Tibial nerve (tissue), 4 donors: ENCODE measurements at regions not wholly inside any gene's neighbourhood (a gene's known extent, or its start where the extent isn't known, plus 50 kb on each side); places are given as distances from the start of the nearest gene placed in this dataset.

ENCODE experiments used
- EP300 ChIP-seq, 2 donors: sonication (generic); formaldehyde crosslinking; IDR thresholded peaks; one replicate each; pipeline ENCODE4 v1.6.1; 2017; ENCODE audit warnings: antibody characterized with exemption in 2 of 2, mild to moderate bottlenecking in 1 of 2
- POLR2A ChIP-seq, 2 donors: fragments of 450-650 bp; IDR thresholded peaks; one replicate each; pipeline ENCODE4 v1.6.1; 2017; ENCODE audit warnings: antibody characterized with exemption in 2 of 2, mild to moderate bottlenecking in 2 of 2, moderate library complexity in 2 of 2
- TF ChIP-seq, protein P1 (sequence below), 5 experiments: fragments of 200-600 bp in 3 of 5; fragments of 450-650 bp in 2 of 5; sonication (generic) in 3 of 5; IDR thresholded peaks; one replicate each; pipeline ENCODE4 v1.5.1; 2016 to 2019; ENCODE audit warnings: antibody characterized with exemption in 5 of 5, mild to moderate bottlenecking in 3 of 5, moderate library complexity in 2 of 5

DNA sequence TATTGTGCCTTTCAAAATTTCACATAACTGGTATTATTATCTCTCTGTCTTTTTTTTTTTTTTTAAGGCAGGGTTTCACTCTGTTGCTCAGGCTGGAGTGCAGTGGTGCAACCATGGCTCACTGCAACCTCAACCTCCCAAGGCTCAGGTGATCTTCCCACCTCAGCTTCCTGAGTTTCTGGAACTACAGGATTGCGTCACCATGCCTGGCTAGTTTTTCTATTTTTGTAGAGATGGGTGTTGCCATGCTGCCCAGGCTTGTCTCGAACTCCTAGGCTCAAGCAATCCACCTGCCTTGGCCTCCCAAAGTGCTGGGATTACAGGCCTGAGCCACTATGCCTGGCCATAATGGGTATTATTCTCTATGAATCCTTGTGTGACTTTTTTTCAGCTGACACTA is 402.3 kb upstream of the SMARCA2 start:
- TF ChIP-seq POLR2A (IDR thresholded peaks at IDR 0.05) = no peak
- TF ChIP-seq, protein P1, sequence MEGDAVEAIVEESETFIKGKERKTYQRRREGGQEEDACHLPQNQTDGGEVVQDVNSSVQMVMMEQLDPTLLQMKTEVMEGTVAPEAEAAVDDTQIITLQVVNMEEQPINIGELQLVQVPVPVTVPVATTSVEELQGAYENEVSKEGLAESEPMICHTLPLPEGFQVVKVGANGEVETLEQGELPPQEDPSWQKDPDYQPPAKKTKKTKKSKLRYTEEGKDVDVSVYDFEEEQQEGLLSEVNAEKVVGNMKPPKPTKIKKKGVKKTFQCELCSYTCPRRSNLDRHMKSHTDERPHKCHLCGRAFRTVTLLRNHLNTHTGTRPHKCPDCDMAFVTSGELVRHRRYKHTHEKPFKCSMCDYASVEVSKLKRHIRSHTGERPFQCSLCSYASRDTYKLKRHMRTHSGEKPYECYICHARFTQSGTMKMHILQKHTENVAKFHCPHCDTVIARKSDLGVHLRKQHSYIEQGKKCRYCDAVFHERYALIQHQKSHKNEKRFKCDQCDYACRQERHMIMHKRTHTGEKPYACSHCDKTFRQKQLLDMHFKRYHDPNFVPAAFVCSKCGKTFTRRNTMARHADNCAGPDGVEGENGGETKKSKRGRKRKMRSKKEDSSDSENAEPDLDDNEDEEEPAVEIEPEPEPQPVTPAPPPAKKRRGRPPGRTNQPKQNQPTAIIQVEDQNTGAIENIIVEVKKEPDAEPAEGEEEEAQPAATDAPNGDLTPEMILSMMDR (IDR thresholded peaks at IDR 0.05) = no peak
- no peak for TF ChIP-seq EP300 (IDR thresholded peaks at IDR 0.05)
